ENCODE measurements at regions not wholly inside any gene's neighbourhood (a gene's known extent, or its start where the extent isn't known, plus 50 kb on each side); places are given as distances from the start of the nearest gene placed in this dataset.

DNA sequence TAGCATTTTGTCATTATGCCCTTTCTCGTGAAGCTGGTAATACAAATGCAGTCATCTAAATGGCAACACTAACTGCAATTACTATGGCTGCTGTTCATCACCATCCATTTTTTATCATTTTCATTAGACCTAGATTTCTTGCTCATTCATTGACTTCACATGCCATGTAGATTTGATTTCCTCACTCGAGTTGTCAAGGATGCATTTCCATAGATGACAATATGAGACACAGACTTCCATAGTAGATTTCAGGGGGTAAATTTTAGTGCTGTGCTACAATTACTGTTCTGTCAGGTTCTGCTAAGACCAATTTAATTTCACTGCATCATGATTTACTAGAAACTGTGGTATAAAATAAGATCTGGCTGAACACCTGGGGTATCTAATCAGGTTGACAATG lies 589.2 kb downstream of the SEMA5A start:
- TF ChIP-seq, protein P1, sequence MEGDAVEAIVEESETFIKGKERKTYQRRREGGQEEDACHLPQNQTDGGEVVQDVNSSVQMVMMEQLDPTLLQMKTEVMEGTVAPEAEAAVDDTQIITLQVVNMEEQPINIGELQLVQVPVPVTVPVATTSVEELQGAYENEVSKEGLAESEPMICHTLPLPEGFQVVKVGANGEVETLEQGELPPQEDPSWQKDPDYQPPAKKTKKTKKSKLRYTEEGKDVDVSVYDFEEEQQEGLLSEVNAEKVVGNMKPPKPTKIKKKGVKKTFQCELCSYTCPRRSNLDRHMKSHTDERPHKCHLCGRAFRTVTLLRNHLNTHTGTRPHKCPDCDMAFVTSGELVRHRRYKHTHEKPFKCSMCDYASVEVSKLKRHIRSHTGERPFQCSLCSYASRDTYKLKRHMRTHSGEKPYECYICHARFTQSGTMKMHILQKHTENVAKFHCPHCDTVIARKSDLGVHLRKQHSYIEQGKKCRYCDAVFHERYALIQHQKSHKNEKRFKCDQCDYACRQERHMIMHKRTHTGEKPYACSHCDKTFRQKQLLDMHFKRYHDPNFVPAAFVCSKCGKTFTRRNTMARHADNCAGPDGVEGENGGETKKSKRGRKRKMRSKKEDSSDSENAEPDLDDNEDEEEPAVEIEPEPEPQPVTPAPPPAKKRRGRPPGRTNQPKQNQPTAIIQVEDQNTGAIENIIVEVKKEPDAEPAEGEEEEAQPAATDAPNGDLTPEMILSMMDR (IDR thresholded peaks at IDR 0.05; ENCODE audit: low read length), result no peak
- TF ChIP-seq EZH2 (IDR thresholded peaks at IDR 0.05; ENCODE audit: borderline replicate concordance, low read length), result no peak

All from OCI-LY1 (cell line).